Hematopoietic multipotent progenitor cell treated with erythropoietin and hydrocortisone succinate and interleukin-3 and kit ligand, for 15 days (in vitro differentiated cells): ENCODE measurements at regions not wholly inside any gene's neighbourhood (a gene's known extent, or its start where the extent isn't known, plus 50 kb on each side); places are given as distances from the start of the nearest gene placed in this dataset.
"Not testable (repeated sequence)": the region's sequence is repeated elsewhere in the genome, so short reads cannot be mapped to it uniquely, and the experiment has no call there.

Source experiments
- DNase-seq: peaks from one replicate; pipeline ENCODE4 v3.0.0-alpha.2; 2015; ENCODE audit warnings: low spot score

DNA sequence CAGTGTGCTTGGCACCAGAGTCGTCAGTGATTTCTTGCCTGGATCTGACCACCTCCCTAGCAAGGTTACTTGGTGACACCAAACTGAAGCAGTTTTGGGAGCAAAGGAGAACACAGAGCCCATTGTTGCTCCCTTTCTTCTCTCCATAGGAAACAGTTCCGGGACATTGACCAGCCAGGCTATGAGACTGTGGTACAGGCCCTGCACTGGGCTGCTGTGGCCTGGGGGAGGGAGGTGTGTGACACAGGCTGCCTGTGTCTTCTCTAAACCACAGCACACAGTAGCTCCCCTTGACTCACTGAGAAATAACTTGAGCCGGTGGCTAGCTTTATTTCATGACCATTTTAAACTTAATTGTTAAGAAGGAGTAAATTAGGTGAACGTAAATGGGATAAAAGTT lies 214.8 kb upstream of the UBL3 start:
- no peak for DNase-seq

DNA sequence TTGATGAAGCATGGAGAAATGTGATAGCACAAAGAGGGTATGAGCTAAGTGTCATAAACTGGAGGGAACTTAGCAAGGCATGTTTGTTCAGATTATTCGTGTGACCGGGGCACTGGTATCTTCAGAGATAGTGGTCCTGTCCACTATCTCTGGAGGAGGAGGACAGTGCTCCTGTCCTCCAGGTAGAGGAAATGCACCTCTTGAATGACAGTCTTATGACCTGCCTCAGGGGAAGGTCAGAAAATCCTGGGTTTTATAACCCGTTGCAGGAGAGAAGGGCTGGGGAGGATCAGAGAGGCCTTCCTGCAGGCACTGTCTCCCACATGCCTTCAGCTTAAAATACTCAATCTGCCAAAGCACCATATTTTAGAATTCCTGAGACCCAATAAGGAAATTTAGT lies 213.5 kb upstream of the UBL3 start:
- DNase-seq = no peak

DNA sequence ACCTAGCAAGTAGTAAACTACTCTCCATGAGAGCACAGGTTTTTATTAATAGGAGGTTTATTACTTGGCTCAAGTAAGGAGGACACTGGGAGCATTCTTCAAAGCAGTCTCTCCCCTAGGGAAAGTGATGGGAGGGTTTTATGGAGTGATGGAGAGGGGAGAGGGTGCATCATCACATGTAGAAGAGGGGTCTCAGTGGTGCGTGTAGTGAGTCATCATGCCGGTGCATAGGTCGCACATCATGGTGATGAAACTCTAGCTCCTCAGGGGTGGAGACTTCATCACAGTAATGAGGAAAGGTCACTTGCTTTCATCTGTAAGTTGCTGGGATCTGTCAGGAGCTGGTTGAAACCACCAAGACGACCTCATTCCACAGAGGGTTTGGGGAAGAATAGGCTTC lies 210.8 kb upstream of the UBL3 start:
- no peak for DNase-seq

DNA sequence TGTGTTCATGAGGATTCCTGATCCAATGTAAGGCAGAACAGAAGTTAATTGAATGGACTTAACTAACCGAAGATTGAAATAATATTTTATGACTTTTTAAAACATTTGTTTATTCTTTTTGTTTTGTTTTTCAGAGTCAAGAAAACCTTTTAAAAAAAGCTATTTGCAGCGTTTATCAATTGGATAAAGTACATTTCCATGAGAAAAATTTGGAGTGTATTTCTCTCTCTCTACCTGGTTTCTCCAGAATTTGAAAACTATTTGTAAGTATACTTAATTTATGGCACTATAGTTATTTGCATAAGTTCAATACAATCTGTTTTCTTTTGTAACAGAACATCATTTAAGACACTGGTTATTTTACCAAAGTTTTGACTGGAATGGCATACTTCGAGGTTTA lies 208.0 kb upstream of the UBL3 start:
- DNase-seq = no peak

DNA sequence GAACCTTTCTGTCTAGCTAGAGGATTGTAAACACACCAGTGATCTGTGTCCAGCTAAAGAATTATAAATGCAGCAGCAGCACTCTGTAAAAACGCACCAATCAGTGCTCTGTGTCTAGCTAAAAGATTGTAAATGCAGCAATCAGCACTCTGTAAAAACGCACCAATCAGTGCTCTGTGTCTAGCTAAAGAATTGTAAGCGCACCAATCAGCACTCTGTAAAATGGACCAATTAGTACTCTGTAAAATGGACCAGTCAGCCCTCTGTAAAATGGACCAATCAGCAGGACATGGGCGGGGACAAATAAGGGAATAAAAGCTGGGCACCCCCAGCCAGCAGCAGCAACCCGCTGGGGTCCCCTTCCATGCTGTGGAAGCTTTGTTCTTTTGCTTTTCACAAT lies 204.1 kb upstream of the UBL3 start:
- DNase-seq = not testable (repeated sequence)

DNA sequence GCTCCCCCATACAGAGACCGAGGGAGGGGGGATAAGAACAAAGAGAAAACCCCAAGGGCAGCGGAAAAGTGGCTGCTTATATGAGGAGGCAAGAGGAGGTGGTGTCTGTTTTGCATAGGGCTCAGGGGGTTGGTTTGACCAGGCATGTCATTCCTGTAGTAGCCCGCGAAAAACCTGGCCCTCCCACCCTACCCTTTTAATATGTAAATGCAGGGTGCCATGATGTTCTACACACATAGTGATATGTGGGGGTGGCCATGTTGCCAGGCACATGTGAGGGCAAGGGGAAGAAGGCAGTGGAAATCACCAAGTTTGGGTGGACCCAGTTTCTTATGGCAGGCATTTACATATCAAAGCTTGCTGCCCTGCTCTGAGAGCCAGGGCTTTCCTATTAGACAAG lies 203.5 kb upstream of the UBL3 start:
- no peak for DNase-seq

DNA sequence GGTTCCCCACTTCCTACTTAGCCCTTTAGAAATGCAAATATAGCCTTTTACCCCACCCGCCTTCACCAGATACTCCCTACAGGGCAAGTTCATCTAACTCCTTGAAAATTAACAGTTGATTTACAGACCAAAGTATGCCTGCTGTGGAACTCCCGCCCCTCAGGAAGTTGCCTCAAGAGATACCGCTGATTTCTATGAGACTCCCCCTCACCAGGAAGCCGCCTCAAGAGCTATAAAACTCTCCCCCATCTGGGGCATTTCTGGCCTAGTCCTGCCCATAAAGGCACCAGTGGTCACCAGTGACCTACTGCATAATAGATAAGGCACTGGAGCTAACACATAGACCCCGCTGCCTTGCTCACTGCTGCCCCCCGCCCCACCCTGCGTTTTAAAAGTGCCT lies 201.7 kb upstream of the UBL3 start:
- DNase-seq = no peak

DNA sequence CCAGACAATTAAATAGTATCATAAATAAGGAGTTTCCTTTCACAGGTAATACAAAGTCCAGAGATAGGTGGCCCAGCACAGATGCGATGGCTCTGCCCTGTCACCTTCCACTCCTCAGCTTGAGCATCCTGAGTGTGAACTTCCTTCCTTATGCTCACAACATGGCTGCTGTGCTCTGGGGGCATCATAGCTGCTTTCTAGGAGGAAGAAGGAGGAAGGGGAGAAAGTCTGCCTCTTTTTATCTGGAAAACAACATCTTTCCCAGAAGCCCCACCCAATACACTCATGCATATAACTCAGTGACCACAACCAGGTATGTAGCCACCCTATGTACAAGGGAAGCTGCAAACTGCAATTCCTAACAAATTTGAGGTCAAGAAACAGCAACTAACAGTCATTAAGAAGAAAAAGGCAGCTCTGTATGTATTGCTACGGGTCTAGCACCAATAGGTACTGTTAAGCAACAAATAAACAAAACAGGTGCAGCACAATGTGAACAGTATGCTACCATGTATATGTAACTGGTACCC lies 201.2 kb upstream of the UBL3 start:
- no peak for DNase-seq

DNA sequence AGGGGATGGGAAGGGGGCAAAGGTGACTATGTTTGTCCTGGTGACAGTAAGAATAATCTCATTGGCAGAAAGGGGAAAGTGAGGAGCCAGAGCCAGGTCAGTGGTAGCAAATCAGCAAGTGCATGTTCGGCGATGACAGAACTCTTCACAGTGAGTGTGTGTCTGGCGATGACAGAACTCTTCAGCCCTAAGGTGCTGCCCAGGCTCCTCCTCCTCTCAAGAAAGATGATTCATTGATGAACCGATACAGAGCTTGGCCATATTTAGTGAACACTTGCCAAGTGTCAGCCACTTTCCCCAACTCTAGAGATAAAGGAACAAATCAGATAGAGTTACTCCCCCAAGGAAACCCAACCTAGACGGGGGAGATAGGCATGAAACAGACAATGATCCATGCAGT lies 199.3 kb upstream of the UBL3 start:
- no peak for DNase-seq

DNA sequence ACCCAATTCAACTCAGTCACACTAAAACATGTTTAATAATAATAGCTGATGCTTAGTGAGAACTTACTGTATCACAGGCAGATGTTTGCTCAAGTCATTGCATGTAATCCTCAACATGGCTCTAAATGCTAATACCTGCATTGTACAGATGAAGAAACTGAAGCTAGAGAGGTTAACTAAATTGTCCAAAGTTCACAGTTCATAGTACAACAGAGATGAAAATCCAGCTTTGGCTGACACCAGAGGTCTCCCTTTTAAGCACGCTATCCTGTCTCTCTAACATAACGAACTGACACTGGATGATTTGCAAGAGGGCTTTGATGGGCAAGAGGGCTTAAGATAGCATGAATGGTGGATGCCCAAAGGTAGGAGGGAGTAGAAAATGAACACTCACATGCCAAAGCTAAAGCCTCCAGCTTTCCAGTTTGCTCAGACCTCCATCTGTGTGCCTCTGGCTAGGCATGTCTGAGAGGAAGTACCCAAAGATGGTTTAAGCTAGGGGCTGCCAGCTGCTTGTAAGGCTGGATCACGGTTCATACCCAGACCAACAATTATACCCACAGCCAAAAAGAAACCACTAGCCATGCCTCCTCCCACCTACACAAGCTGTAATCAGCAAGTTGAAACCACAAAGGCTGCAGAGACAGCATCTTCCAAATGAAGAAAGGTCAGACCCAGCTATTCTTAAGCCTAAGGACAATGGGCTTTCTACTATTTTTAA lies 196.9 kb upstream of the UBL3 start:
- DNase-seq = no peak

DNA sequence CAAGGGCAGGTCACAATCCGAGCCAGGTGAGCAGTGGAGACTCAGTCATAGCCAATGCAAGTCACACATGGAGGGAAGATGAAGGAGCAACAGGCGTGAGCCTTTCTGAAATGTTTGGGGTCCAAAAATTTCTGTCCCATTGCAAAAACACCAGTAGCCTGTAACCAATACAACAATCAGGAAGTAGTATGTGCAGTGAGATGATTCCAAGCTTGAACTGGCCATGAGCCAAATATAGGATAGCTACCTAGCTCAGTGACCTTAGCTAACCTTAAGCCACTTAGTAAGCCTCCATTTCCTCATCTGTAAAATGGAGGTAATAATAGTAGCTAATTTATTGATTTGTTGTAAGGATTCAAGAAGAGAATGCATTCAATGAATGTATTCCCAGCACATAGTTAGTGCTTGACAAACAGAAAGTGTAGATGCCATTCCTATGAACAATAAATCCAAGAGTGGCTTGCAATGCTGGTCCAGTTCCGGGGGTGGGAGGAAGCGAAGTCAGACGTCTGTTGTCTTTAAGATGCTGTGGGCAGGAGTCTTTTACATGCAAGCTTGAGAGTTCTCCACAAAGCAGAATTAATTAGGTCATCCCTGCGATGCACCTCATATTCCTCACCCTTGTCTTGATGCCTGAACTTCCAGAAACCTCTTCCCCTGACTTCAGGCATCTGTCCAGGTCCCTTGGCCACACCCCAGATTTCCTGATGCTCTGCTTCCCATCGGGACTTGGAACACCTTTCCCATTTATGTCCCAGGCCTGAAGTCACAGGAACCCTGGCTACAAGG lies 195.7 kb upstream of the UBL3 start:
- no peak for DNase-seq

DNA sequence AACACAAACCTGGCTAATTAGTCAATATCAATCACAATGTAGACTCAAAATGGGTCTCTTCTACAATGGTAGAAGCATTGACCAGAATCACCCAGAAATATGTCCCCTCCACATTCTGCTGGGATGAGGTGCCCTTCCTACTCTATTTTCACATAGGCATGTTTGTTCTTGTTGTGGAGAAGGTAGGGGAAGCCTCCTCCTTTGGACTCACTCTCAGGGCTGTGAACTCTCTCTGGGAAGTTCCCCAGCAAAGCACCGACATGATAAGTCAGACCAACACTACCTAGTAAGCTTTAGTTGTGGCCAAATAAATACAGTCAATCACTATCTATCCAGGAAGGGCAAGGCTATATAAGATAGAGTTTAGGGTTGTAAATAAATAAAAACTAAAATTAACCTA lies 194.5 kb upstream of the UBL3 start:
- no peak for DNase-seq

DNA sequence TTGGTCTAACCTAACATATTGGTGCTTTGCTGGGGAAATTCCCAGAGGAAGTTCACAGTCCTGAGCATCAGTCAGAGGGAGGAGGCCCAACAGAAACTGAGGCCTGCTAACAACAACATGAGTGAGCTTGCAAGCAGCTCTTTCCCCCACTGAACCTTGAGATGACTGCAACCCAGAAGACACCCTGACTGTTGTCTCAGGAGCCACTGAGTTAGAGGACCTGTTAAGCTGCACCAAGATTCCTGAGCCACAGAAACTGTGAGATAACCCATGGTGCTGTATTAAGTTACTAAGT lies 193.2 kb upstream of the UBL3 start:
- no peak for DNase-seq

DNA sequence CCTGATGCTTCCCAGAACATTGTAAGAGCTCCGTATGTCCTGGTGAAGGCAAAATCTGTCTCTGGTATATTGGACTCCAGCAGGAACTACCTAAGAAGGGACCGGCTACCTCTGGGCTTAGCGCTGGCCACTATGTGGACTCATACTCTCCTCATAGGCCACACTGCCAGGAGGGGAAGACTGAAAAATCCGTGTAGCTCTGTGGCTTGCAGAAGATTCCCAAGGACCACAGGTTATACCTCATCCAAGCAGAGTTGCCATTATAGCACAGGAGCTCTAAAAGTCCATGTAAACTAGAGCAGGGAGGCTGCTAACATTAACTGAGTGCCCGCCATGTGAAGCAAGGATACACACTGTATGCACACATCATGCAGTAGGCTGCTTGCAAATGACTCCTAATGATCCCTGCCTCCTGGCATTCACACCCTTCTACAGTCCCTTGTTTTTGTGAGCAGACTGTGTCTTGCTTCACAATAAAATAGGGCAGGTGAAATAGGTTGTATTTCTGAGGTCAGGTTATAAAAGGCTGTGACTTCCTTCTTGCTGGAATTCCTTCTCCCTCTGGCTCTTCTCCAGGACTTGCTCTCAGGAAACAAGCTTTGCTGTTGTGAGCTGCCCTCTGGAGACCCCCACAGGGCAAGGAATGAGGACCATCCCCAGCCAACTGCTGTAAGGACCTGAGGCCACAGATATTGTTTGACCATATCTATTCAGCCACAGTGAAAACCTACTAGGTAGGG lies 192.6 kb upstream of the UBL3 start:
- DNase-seq = no peak

DNA sequence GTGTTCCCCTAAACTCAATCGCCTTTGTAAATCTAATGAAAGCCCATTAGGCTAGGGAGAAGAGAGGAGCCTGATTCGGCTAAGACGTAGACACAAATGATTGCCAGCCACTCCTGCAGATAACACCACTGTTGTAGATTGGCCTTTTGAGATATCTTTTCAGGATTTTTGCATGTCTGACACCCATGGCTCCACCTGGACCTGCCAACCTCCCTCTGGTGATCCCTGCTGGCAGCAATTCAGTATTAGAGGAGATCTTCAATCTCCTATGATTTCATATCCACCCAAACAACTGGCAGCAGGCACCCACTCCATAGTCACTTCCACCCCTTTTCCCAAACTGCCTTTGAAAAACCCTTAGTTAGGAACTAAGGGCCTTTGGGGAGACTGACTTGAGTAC lies 191.9 kb upstream of the UBL3 start:
- no peak for DNase-seq

DNA sequence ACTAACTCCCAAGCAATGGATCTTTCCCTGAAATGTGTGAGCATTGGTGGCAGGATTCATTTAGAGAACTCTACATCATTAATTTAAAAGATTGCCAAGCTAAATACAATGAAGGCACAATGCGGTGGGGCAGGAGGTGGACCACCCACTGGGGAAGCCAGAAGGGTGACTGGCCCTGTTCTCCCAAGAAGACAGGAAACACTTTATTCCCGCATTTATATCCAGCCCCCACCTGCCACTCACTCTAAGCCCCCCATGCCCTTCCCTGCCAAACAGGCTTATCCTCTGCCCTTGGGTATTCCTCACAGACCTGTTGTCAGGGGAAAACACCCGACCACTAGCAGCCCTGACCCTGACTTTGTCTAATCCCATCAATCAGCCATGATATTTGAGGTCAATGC lies 189.1 kb upstream of the UBL3 start:
- DNase-seq = no peak

DNA sequence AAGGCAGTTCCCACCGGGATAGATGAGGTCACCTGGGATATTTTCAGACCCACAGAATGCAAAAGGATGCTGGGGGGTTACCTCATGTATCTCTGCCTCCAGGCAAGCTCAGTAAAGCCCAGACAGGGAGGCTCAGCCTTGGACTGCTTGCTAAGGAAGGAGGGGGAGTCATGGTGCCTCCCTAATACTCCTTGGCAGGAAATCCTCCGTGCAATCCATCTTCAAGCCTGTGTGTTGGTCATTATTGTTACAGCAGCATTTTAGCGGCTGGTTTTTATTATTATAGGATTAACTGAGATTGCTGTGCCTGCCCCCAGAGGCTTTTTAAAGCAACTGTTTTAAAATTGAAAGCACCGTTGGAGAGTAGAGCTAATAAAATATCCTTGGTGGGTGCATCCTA lies 188.5 kb upstream of the UBL3 start:
- DNase-seq = no peak

DNA sequence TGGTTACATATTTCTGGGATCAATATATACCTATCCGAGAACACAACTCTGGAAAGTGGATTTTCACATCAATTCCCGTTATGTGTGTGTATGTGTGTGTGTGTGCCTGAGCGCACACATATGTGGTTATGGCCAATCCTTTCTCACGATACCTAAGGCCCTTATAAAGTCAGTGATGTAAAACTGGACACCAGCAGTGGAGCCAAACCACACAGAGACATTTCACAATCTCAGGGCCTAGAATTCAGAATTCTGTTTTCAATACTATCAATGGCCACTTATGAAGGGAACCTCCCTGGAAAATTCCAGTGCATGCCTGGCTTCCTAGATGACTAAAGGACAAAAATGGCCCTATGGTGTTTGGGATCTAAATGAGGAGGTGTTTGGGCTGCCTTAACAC lies 187.3 kb upstream of the UBL3 start:
- no peak for DNase-seq

DNA sequence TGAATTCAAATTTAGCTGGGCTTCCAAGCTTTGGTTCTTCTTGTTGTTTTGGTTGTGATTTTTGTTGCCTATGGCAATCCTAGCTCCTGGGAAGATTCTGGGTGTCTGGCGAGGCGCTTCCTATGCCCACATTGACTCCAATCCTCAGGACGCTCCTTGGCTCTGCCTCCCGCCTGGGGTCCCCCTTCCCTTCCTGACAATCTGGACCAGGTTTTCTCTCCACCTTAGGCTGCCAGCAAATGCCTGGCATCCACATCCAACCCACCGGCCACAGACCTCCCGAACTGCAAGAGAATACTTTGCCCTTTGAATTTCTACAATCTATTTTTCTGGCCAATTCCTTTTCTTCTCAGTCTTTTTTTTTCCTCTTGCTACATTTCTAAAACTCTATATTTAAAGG lies 186.9 kb upstream of the UBL3 start:
- DNase-seq = no peak

DNA sequence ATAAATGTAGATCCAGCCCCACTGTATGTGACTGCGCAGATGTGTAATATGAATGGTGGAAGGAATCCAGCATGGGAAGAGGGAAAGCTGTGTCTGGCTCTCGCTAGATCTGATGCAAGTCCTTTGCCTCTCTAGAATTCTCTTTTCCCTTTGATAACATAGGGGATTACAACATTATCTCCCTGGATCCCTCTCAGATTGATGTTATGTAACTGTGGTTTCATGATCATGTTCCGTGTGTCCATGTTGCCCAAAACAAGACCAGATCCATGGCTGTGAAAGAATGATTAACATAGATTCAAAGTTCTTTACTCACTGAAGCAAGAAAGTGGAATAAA lies 184.0 kb upstream of the UBL3 start:
- no peak for DNase-seq

DNA sequence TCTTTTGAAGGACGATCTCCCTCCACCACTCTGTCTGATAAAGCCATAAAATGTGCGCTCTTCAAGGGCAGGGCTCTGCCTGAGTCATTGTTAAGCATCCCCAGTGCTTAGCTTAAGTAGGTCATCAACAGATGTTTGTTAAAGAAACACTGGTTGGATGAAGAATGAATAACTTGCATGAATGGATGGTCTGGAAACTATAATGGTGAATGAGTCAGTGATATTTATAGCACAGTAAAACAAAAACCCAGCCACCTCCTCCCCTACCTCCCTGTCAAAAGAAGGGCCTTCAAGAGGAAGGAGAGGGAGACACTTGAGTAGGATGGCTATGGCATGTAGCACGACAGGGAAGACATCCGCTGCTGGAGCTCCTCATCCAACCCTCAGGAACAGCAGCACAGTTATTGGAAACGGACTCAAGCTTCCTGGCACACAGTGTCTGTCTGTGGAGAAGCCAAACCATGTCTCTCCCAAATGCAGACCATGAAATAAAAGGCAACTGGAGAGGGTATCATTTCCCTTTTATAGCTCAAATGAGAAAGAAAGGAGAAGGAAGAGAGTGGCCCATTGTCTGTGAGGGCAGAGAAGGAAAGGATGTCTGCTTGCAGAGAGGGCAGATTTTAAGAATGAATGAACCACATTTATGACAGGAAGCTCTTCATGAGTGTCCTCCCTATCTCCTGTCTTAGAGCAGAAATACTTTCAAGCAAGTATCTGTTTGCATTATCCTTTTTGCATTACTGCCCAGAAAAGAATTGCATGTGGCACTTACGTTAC lies 183.5 kb upstream of the UBL3 start:
- no peak for DNase-seq

DNA sequence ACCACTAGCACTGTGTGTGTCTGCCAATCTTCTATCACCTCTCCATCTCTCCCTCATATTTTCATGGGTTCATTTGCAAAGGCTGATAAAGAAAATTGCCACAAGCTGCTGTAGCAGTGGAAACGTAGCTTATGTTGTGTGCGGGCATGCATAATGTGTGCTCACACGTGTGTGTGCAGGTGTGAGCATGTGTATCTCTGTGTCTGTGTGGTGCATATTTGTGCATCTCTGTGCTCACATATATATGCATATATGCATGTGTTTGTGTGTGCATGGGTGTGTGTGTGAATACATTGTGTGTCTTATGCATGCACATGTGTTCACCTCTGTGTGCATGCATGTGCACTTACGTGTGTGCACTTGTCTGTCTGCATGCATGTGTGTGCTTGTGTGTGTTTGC lies 181.8 kb upstream of the UBL3 start:
- DNase-seq = no peak

DNA sequence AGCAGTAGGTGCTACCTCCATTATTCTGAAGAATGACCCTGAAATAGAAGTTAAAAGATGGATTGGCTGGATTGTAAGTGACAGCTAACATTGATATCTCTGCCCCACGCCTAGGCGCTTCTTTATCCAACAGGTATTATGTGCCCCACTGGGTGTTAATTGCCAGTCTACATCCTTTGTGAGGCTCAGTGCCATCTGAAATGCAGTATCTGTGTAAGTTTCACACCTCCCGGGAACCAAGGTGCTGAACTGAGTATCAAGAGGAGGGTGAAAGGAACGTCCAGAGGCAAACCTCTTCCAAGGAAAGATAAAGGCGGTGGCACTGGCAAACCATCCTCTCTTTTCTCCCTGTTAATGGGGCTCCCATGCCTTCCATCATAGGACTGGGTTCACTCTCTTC lies 181.1 kb upstream of the UBL3 start:
- no peak for DNase-seq
